ENCODE measurements at regions not wholly inside any gene's neighbourhood (a gene's known extent, or its start where the extent isn't known, plus 50 kb on each side); places are given as distances from the start of the nearest gene placed in this dataset.
"Not testable (repeated sequence)": the region's sequence is repeated elsewhere in the genome, so short reads cannot be mapped to it uniquely, and the experiment has no call there.

GRCh38 chr15:91361696-91362095, 261.6 kb downstream of the SV2B start:
- not testable (repeated sequence) for TF ChIP-seq CTCF (IDR thresholded peaks at IDR 0.05; ENCODE audit: poor library complexity); EZH2 (IDR thresholded peaks at IDR 0.05; ENCODE audit: borderline replicate concordance); EZH2phosphoT487 (IDR thresholded peaks at IDR 0.05; ENCODE audit: low read depth, severe bottlenecking, unreplicated experiment)

Measured in hepatocyte (in vitro differentiated cells).